ENCODE measurements at regions not wholly inside any gene's neighbourhood (a gene's known extent, or its start where the extent isn't known, plus 50 kb on each side); places are given as distances from the start of the nearest gene placed in this dataset.

DNA sequence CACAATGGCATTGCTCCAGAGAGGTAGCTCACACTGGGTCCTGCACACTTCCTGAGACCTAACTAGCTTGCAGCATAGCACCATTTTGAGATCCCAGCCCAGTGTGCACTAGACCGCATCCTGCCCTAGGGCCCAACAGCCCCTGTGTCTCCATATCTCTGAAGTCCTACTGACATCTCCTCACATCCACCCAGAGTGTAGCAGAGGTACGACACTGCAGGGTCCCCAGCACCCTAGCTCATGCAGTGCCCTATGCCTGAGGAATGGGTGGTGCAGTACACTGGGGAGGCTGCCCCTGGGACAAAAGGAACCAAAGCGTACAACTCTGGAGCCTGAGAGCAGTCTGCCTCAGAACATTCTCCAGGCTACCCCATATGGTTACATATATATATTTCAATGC lies 111.4 kb upstream of the DEPDC1 start:
- TF ChIP-seq ZSCAN20 (CRISPR knock-in tag; IDR thresholded peaks at IDR 0.05) (no peak), MAX (IDR thresholded peaks at IDR 0.05) (no peak), CTCF (IDR thresholded peaks at IDR 0.05) (no peak), MAFK (IDR thresholded peaks at IDR 0.05; ENCODE audit: partially characterized antibody) (no peak), POLR2A (IDR thresholded peaks at IDR 0.05; ENCODE audit: low read length) (no peak), PHF8 (IDR thresholded peaks at IDR 0.05; ENCODE audit: borderline replicate concordance, low read depth) (no peak), SMC3 (IDR thresholded peaks at IDR 0.05) (no peak), RFX5 (IDR thresholded peaks at IDR 0.05) (no peak), CEBPB (IDR thresholded peaks at IDR 0.05) (no peak), CBX8 (IDR thresholded peaks at IDR 0.05) (no peak), HMGXB4 (CRISPR knock-in tag; IDR thresholded peaks at IDR 0.05; ENCODE audit: borderline replicate concordance) (no peak), USF2 (IDR thresholded peaks at IDR 0.05) (no peak), POLR2AphosphoS2 (conservative IDR thresholded peaks at IDR 0.05; ENCODE audit: low read length) (no peak)

Data from A549 (cell line).